ENCODE measurements at regions not wholly inside any gene's neighbourhood (a gene's known extent, or its start where the extent isn't known, plus 50 kb on each side); places are given as distances from the start of the nearest gene placed in this dataset.

DNA sequence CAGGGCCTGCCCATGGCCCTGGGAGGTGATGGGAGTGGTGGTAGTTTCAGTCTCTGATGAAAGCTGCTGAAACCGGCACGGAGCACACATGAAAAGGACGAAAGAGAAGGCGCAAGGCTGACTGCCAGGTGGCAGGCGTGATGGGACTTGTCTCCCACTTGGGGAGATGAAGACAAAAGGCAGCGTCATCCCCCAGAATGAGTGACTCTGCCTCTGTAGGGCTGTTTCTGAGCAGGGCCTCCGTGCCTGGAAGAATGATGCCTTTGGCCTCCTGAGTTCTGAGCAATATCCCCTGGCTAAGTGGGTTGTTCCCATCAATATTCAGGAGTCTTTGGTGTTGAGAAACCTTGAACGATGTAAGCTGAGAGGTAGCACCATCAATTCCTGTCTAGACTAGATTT is 237.8 kb downstream of the OPA1 start:
- TF ChIP-seq, protein P1, sequence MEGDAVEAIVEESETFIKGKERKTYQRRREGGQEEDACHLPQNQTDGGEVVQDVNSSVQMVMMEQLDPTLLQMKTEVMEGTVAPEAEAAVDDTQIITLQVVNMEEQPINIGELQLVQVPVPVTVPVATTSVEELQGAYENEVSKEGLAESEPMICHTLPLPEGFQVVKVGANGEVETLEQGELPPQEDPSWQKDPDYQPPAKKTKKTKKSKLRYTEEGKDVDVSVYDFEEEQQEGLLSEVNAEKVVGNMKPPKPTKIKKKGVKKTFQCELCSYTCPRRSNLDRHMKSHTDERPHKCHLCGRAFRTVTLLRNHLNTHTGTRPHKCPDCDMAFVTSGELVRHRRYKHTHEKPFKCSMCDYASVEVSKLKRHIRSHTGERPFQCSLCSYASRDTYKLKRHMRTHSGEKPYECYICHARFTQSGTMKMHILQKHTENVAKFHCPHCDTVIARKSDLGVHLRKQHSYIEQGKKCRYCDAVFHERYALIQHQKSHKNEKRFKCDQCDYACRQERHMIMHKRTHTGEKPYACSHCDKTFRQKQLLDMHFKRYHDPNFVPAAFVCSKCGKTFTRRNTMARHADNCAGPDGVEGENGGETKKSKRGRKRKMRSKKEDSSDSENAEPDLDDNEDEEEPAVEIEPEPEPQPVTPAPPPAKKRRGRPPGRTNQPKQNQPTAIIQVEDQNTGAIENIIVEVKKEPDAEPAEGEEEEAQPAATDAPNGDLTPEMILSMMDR (IDR thresholded peaks at IDR 0.05; ENCODE audit: poor library complexity): no peak
- TF ChIP-seq EZH2phosphoT487 (IDR thresholded peaks at IDR 0.05; ENCODE audit: low read depth, severe bottlenecking, unreplicated experiment) (no peak), EZH2 (IDR thresholded peaks at IDR 0.05; ENCODE audit: borderline replicate concordance) (no peak)

Data from hepatocyte (in vitro differentiated cells).